GM19043 (cell line): ENCODE measurements at regions not wholly inside any gene's neighbourhood (a gene's known extent, or its start where the extent isn't known, plus 50 kb on each side); places are given as distances from the start of the nearest gene placed in this dataset.
A peak's percentile ranks its signal among the peaks of the same experiment; 100 is the strongest.

Experiments
- ATAC-seq: cut with Tn5 transposase; IDR thresholded peaks from one replicate; pipeline ENCODE4 v1.9.1; 2021; ENCODE audit warnings: low read depth; ENCODE audit not compliant: unreplicated experiment

GRCh38 chr1:221396526-221396925, 345.4 kb downstream of the DUSP10 start:
- ATAC-seq: no peak

DNA sequence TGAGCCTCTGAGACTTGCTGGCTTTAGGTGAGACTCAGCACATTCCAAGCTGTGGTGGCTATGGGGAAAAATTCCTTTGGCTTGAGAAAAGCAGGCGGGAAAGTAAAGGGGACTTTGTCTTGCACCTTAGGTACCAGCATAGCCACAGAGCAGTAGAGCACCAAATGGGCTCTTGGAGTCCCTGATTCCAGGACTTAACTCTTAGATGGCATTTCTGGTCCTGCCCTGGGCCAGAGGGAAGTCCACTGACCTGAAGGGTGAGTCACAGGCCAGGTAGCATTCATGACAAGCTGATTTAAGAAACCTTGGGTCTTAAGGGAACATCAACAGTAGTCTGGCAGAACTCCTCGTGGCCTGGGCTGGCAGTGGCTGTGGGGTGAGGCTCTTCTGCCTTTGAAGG, 344.7 kb downstream of the DUSP10 start:
- no peak for ATAC-seq

DNA sequence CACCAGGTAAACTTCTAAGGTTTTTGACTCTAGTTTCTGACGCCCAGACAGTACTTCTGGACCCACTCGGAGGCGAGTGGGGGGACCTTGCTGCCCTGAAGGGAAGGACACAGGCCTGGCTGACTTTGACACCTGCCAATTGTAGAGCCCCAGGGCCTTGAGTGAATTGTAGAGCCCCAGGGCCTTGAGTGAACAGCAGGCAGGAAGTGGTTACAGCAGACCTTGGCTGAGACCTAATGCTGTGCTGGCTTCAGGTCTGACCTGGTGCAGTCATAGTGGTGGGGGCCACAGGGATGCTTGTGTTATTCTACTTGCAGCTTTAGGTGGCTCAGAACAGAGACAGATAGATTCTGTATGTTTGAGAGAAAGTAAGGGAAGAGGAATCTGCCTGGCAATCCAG, 344.3 kb downstream of the DUSP10 start:
- ATAC-seq: no peak

DNA sequence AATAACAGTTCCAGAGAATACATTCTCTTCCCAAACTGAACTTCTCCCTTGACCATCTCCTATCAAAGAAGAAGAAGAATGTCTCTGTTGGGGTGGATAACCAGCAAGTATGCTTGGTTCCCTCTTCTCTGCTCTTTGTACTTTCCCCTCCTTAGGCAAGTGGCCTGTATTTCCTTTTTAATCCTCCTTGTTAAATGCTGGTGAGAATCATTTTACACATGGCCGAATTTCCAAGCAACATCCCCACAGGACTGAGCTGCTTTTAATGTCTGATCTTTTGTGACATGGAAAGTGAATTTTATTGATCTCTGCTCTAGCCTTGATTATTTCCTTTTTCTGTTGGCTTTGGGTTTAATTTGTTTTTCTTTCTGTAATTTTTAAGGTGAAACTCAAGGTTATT, 336.7 kb downstream of the DUSP10 start:
- ATAC-seq: no peak

GRCh38 chr1:221408117-221408803, 333.6 kb downstream of the DUSP10 start:
- ATAC-seq: no peak

GRCh38 chr1:221411283-221411682, 330.6 kb downstream of the DUSP10 start:
- no peak for ATAC-seq

- ATAC-seq: no peak
These were observed 326.9 kb downstream of the DUSP10 start for GRCh38 chr1:221414772-221415539.

GRCh38 chr1:221415651-221416050, 326.2 kb downstream of the DUSP10 start:
- ATAC-seq: no peak

- ATAC-seq: no peak
These were observed 325.7 kb downstream of the DUSP10 start for GRCh38 chr1:221416142-221416541.

DNA sequence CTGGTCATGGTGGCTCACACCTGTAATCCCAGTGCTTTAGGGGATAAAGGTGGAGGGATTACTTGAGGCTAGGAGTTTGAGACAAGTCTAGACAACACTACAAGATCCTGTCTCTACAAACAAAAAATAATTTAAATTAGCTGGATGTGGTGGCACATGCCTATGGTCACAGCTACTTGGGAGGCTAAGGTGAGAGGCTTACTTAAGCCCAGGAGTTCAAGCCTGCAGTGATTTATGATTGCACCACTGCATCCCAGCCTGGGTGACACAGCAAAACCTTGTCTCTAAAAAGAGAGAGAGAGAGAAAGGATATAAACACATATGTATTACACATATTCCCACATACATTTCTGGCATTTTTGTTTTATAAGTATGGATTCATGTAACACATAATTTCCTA, 325.2 kb downstream of the DUSP10 start:
- ATAC-seq: no peak

DNA sequence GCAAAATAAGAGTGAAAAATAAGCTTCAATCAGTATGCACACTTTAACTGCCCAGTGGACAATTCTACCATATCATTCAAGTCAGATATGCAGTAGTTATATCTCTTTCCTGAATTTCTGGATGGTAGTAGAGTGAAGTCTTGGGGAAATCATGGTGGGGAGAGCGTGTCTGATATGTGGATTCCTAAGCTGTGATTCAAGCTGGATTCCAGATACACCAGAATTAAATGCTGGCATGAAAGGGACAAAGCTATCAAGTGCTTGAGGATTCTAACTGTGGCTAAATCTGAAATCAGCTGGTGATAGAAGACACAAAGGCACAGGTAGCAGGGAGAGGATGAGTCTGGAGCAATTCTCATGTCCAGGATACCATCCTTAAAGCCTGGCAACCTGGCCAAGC, 323.5 kb downstream of the DUSP10 start:
- ATAC-seq: no peak

GRCh38 chr1:221419513-221420095, 322.3 kb downstream of the DUSP10 start:
- no peak for ATAC-seq

DNA sequence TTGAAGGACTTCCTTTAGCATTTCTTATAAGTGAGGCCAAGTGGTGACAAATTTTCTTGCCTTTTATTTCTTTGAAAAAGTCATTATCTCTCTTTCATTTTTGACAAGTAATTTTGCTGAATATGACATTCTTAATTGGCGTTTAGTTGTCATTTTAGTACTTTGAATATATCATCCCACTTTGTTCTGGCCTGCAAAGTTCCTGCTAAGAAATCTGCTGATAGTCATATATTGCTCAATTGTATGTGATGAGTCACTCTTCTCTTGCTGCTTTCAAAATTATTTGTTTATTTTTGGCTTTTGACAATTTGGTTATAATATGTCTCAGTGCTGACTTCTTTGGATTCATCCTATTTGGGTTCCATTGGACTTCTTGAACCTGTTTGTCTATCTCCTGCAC, 312.6 kb downstream of the DUSP10 start:
- no peak for ATAC-seq

DNA sequence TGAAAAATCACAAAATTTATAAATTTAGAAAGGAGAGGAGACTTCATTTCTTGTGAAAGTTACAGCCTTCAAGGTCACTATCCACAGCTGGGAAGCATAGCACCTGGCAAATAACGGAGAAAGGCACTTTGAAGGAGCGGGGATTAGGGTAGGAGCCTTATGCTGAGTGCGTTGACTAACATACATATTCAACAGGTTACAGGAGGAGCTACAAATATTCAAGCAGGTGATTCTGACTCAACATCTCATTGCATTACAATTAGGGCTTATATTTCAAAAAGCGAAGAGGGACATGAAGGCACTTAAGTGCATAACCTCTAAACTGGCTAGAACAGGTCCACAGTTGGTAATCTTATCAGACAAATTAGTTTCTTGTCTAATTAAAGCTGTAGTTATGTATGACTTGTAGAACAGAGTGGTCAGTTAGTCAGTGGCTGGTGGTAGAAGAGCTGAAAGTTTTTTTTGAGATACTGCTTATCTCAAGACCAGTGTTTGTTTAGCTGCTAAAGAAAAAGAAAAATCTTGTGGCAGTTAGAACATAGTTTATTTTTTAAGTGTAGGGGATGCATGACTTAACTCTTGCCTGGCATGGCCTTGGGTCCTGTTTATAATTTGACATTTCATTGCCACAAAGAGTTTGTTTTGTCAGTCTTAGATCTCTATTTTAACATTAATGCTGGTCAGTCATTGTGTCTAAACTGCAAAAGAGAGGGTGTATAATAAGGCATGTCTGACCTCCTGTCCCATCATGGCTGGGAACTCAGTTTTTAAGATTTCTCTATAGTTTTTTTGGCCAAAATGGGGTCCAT, 311.5 kb downstream of the DUSP10 start:
- no peak for ATAC-seq

- ATAC-seq: no peak
These were observed 310.7 kb downstream of the DUSP10 start for GRCh38 chr1:221431068-221431651.

DNA sequence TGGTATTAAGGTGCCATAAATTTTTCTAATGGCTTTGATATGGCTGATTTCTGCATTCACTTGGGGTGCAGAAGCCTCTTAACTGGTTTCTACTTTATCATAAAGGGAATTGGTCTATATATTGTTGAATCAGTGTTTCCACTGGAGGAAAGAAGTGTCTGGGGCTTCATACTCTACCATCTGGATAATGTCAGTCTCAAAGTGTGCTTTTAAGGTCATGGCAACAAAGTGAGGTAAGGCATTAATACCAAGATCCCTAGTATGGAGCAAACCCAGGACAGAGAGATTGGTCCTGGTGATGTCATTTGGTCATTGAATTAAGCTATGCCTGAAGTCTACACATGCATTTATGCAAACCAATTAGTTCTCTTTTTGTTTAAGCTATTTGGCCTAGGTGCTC, 309.9 kb downstream of the DUSP10 start:
- ATAC-seq: no peak

DNA sequence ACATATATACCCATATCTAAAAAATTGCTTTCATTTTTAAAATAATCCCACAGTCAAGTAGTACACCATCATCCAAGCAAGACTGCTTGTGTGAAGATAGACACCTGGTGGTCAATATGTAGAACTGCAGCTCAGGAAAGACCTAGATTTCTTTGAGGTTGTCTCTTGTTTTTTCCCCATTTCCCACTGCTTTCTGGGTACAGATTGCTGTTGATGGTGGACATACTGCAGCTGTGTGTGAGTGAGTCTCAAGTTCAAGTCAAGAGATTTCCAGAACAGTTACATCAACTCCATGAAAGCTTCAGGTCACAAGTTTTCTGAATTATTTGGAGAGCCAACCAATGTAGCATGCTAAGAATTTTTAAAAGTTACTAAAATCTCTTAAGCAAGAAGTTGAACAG, 306.4 kb downstream of the DUSP10 start:
- ATAC-seq: no peak

- ATAC-seq: no peak
These were observed 304.7 kb downstream of the DUSP10 start for GRCh38 chr1:221437171-221437570.

GRCh38 chr1:221437926-221438325, 304.0 kb downstream of the DUSP10 start:
- no peak for ATAC-seq

GRCh38 chr1:221439008-221439746, 302.7 kb downstream of the DUSP10 start:
- ATAC-seq: peak; percentile 88
